LHCN-M2 (cell line): ENCODE measurements at regions not wholly inside any gene's neighbourhood (a gene's known extent, or its start where the extent isn't known, plus 50 kb on each side); places are given as distances from the start of the nearest gene placed in this dataset.

Experiments
- DNase-seq: peaks from one replicate; pipeline ENCODE4 v3.0.0-alpha.2; 2012; ENCODE audit warnings: low read depth

GRCh38 chr12:20245491-20245890 is 122.8 kb upstream of the PDE3A start:
- no peak for DNase-seq

DNA sequence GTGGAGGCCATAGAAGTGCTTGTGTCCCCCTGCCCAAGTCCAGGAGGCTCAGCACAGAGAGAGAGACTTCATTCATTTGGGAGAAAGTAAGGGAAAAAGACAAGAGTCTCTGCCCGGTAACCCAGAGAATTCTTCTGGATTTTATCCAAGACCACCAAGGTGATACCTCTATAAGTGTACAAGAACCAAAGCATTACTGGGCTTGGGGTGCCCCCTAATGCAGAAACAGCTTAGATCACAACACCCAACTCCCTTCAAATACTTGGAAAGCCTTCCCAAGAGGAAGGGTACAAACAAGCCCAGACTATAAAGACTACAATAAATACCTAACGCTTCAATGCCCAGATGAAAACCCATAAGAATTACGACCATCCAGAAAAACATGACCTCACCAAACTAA is 119.7 kb upstream of the PDE3A start:
- no peak for DNase-seq

DNA sequence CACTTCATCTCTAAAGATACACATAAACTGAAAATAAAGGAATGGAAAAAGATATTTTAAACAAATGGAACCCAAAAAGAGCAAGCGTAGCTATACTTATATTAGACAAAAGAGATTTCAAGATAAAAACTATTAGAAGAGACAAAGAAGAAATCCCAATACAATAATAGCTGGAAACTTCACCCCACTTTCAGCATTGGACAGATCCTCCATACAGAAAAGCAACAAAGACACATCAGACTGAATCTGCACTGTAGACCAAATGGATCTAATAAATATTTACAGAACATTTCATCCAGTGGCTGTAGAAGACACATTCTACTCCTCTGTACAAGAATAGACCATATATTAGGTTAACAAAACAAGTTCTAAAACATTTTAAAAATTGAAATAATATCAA is 117.6 kb upstream of the PDE3A start:
- no peak for DNase-seq

- no peak for DNase-seq
Observed at GRCh38 chr12:20257311-20257710, 111.0 kb upstream of the PDE3A start.

GRCh38 chr12:20259786-20260185 is 108.6 kb upstream of the PDE3A start:
- DNase-seq: no peak

- no peak for DNase-seq
Observed at GRCh38 chr12:20260851-20261250, 107.5 kb upstream of the PDE3A start.

DNA sequence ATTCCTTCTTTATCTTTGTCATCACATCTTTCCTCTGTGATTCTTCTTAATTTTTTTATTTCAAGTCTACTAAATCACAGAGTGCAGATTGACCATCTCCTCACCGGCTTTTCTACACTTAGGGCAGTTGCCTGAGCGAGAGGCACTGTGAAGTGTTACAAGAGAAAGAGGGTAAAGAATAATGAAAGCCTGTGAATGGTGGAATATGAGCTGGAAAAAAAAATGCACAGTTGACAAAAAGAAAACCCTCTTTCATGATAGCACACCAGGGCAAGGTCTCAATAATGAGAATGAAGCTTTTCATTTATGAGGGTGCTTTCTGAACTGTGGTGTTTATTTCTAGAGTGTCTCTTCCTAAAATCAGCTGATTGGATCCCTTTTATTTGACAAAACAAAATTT is 106.2 kb upstream of the PDE3A start:
- no peak for DNase-seq

- no peak for DNase-seq
Observed at GRCh38 chr12:20264026-20264425, 104.3 kb upstream of the PDE3A start.

DNA sequence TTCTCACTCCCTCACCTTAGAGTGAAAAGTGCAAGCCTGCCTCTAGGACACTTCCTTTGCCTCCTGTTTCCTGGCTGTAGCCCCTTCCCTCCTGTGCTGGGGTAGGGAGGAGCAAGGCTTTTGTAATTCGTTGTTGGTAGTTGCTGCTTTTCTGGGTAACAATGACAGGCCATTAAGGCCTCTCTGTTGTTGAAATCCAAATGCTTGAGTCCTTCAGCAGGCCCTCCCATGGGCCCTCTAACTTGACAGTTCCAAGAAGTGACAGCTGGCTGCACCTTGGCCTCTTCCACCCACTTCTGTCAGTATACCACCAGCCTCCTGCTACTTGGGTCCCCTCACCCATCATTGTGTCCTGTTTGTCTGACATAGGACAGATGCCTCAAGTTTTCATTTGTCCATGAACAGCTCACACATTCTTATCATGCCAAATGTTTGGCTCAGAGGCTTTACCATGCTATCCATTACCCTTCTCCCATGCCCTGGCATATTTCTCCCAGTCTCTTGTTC is 103.7 kb upstream of the PDE3A start:
- peak; percentile 49 for DNase-seq

DNA sequence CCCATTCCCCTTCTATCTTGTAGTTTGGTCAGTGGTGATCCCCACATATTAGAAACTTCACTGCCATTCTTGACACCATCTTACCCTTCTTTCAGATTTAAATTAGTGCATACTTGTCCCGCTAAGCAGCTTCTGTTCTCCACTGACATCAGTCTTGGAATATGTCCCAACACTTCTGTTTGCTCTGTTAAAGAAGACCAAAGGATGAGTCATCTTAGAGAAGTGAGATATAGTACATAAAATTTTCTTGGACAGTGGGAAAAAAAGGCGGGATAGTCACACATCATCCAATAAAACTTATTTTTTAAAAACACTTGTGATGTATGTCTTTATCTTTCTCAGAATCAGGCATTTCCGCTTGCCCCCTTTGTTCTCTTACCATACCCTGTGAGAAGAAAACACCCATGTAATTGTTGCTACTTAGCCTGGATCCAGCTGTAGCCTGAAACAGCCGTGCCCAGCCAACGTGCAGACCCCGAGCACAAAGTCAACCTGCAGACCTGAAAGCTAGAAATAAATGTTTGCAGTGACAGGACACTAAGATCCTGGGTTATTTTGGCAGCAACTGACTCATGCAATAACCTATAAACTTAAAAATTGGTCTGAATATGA is 100.1 kb upstream of the PDE3A start:
- peak; percentile 14 for DNase-seq

- DNase-seq: no peak
Observed at GRCh38 chr12:20268771-20269170, 99.6 kb upstream of the PDE3A start.

DNA sequence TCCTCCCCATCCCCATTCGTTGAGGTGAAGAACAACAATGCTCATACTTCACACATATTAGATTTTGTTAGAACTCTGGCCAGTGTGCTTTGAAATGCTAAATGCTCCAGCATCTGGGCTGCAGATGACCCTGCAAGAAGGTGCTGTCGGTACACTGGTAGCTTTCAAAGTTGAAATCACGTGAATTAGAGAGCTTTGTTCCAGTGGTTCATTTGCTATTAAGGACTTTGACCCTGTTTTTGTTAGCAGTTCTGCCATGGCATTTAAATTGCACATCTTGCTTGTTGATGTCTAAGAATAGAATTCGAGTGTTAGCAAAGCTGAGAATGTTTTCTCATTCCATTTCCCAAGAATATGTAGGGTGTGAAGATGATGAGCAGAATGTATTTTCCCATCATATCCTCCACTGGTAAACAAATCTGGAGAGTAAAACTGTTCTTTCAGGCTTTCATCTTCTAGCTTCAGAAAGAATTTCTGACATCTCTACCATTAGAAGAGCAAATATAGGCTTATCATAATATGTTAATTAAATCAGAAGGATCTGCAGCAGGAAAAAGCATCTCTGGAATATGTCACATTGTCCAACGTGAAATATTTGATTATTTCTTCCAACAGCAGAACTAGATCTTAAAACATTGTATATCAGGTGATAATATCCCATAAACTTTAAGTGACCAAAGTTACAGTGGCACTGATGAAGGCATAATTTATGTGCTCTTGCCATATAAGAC is 98.8 kb upstream of the PDE3A start:
- DNase-seq: no peak

GRCh38 chr12:20270557-20270956 is 97.8 kb upstream of the PDE3A start:
- no peak for DNase-seq

DNA sequence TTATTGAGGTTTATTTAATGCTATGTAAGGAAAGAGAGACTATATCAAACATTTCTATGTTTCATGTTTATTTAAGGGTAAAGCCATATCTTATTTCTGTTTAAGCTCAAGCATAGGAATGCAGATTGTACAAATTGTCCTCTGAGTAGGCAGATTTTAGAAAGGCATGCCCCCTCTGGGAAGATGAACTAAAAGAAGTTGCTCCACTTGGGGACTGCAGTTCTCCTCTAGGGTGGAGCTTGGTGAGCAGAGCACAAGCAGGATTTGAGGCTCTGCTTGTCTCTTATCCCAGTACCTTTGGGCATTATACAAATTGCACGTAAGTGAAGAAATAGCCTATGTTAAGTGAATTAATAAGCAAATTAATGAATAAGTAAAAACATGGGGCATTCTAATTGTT is 96.2 kb upstream of the PDE3A start:
- DNase-seq: no peak

- DNase-seq: no peak
Observed at GRCh38 chr12:20272801-20273200, 95.5 kb upstream of the PDE3A start.

DNA sequence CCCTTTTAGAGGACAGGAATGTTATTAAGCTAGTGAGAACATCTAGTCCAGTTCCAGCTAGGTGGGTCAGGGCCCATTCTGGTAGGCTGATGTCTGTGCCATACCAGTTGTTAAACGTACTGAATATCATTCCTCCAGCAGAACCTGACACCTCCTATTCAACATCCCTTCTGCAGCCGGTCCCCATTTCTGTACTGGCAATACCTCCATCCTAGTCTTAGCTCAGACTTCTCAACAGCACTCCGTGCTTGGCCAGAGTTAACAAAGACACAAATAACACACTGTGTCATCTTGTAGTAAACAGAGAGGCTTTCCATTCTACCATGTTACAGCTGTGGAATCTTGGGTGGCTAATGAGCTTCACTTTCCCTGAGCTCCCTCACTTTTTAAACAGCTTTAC is 94.3 kb upstream of the PDE3A start:
- DNase-seq: no peak

DNA sequence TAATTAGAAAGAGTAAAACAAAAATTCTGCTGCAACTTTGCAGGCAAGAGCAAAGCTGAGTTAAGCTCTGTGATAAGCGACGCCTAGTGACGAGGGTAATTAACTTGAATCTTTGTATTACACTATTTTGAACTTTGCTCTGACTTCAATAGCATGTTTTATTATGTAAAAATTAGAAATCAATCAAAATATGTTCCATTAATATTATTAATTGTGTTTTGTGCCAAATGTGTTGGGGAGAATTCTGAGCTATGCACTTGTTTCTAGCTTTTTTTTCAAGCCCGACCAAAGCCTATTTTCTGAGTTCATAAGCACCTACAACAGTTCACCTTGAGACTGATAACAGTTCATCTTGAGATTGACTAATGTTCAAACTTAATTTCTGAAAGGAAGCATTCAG is 90.1 kb upstream of the PDE3A start:
- no peak for DNase-seq

DNA sequence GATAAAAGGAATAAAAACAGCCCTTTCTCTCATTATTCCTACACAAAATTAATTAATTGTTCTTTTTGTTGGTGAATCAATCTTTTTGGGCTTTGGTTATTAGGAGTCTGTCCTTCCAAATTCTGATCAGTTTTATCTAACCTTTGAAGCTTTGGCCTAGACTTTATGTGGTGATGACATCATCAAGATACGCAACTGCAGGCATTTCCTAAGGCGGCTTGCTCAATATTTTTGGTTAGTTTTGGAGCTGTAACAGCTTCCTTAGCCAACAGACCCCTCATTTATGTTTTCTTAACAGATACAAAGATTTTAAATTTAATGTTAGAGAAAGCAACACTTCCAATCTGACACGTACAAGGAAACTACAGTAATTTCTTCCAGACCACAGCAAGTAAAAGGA is 87.8 kb upstream of the PDE3A start:
- no peak for DNase-seq

DNA sequence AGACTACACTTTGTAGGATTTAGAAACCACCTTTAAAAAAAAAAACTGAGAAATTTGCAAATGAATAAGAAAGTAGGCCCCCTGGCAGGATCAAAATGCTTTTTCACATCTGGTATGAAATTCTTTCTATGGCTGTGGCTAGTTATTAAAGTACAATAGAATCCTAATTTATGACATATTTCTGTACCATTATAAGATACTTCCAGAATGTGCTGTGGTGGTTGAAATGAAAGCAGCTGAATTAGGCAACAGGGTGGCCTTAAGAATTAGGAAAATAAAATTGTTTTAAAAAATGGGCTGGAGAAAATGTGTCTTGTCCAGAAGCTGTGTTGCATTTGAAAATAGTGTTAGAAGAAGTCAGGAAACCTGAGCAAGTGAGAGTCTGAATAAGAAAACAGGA is 85.9 kb upstream of the PDE3A start:
- no peak for DNase-seq

DNA sequence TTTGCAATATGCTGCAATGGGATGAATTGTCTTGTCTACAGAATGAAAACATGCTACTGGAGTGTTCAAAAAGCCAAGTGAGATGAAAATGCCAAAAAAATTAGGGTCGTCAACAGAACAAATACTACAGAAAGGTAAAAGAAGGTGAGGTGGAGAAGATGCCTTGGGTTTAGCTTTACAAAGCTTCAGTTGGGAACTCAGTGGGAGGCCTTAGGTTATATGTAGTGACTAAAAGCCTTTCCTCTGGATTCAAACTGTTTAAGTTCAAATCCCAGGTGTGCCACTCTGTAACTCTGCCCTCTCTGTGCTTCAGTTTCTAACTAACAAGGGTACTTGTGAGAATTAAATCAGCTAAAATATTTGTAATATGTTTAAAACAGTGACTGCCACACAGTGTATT is 84.9 kb upstream of the PDE3A start:
- DNase-seq: no peak

GRCh38 chr12:20289520-20289919 is 78.8 kb upstream of the PDE3A start:
- no peak for DNase-seq

- no peak for DNase-seq
Observed at GRCh38 chr12:20300457-20300856, 67.9 kb upstream of the PDE3A start.

DNA sequence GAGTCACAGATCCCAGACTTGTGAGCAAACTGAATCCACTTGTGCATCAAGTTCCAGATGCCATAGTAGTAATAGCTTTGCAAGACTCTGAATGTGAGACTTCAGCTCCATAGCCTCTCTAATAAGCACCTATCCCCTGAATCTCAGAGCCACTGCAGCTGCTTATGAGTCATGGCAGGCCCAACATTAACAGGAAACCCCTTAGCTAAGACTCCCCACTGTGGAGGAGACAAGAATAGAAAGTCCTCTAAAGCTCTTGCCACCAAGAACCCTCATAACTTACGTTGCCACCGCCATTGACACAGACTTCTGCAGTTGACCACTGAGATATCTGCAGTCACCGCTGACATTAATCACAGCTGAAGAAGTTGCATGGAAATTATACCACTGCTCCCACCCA is 62.9 kb upstream of the PDE3A start:
- peak; percentile 0 for DNase-seq
